Prostate gland (tissue), 2 donors: ENCODE measurements at regions not wholly inside any gene's neighbourhood (a gene's known extent, or its start where the extent isn't known, plus 50 kb on each side); places are given as distances from the start of the nearest gene placed in this dataset.
"Not testable (repeated sequence)": the region's sequence is repeated elsewhere in the genome, so short reads cannot be mapped to it uniquely, and the experiment has no call there.

Experiments
- POLR2A ChIP-seq: fragments of 450-650 bp; IDR thresholded peaks from one replicate; pipeline ENCODE4 v1.6.1; 2016; ENCODE audit warnings: antibody characterized with exemption, mild to moderate bottlenecking
- POLR2AphosphoS5 ChIP-seq: sonication (generic); formaldehyde crosslinking; IDR thresholded peaks from one replicate; pipeline ENCODE4 v1.6.1; 2017; ENCODE audit warnings: antibody characterized with exemption
- TF ChIP-seq, protein P1 (sequence below), 4 experiments: fragments of 200-600 bp in 2 of 4; fragments of 450-650 bp in 2 of 4; sonication (generic) in 2 of 4; IDR thresholded peaks; 1 replicate in 3 of 4; 2 replicates in 1 of 4; pipeline ENCODE4 v1.5.1; 2016 to 2019; ENCODE audit warnings: antibody characterized with exemption in 4 of 4, mild to moderate bottlenecking in 2 of 4, moderate library complexity in 2 of 4

- TF ChIP-seq, protein P1, sequence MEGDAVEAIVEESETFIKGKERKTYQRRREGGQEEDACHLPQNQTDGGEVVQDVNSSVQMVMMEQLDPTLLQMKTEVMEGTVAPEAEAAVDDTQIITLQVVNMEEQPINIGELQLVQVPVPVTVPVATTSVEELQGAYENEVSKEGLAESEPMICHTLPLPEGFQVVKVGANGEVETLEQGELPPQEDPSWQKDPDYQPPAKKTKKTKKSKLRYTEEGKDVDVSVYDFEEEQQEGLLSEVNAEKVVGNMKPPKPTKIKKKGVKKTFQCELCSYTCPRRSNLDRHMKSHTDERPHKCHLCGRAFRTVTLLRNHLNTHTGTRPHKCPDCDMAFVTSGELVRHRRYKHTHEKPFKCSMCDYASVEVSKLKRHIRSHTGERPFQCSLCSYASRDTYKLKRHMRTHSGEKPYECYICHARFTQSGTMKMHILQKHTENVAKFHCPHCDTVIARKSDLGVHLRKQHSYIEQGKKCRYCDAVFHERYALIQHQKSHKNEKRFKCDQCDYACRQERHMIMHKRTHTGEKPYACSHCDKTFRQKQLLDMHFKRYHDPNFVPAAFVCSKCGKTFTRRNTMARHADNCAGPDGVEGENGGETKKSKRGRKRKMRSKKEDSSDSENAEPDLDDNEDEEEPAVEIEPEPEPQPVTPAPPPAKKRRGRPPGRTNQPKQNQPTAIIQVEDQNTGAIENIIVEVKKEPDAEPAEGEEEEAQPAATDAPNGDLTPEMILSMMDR (IDR thresholded peaks at IDR 0.05), result not testable (repeated sequence)
- not testable (repeated sequence) for TF ChIP-seq POLR2A, POLR2AphosphoS5
These were observed 232.4 kb upstream of the MAGEB18 start for GRCh38 chrX:25905728-25906127.
